ENCODE measurements at regions not wholly inside any gene's neighbourhood (a gene's known extent, or its start where the extent isn't known, plus 50 kb on each side); places are given as distances from the start of the nearest gene placed in this dataset.

GRCh38 chr5:29547236-29547865 is 1646.1 kb upstream of the CDH6 start:
- TF ChIP-seq CEBPB (IDR thresholded peaks at IDR 0.05), result no peak
- no peak for TF ChIP-seq TCF12 (IDR thresholded peaks at IDR 0.05; ENCODE audit: low read depth)
- no peak for TF ChIP-seq EGR1 (IDR thresholded peaks at IDR 0.05)
- no peak for TF ChIP-seq REST (IDR thresholded peaks at IDR 0.05; ENCODE audit: low read depth)
- TF ChIP-seq ZBTB7A (IDR thresholded peaks at IDR 0.05; ENCODE audit: low read depth), result no peak
- no peak for TF ChIP-seq EP300 (IDR thresholded peaks at IDR 0.05; ENCODE audit: borderline replicate concordance)
- no peak for TF ChIP-seq NFIC (IDR thresholded peaks at IDR 0.05)
- no peak for TF ChIP-seq RAD21 (IDR thresholded peaks at IDR 0.05; ENCODE audit: low read depth)
- no peak for TF ChIP-seq YY1 (IDR thresholded peaks at IDR 0.05; ENCODE audit: low read depth)
- TF ChIP-seq TEAD4 (IDR thresholded peaks at IDR 0.05), result no peak
- no peak for TF ChIP-seq CREB1 (IDR thresholded peaks at IDR 0.05; ENCODE audit: low read depth)

- TF ChIP-seq EP300 (IDR thresholded peaks at IDR 0.05; ENCODE audit: borderline replicate concordance) (no peak), MAX (IDR thresholded peaks at IDR 0.05) (no peak), RAD21 (IDR thresholded peaks at IDR 0.05; ENCODE audit: low read depth) (no peak), USF1 (IDR thresholded peaks at IDR 0.05) (no peak), TCF12 (IDR thresholded peaks at IDR 0.05; ENCODE audit: low read depth) (no peak), ZBTB7A (IDR thresholded peaks at IDR 0.05; ENCODE audit: low read depth) (no peak), YY1 (IDR thresholded peaks at IDR 0.05; ENCODE audit: low read depth) (no peak), TAF1 (IDR thresholded peaks at IDR 0.05; ENCODE audit: low read depth) (no peak), REST (IDR thresholded peaks at IDR 0.05; ENCODE audit: low read depth) (no peak)
These were observed 1650.0 kb upstream of the CDH6 start for GRCh38 chr5:29543501-29543900.

- no peak for TF ChIP-seq CEBPB (IDR thresholded peaks at IDR 0.05)
- TF ChIP-seq EP300 (IDR thresholded peaks at IDR 0.05; ENCODE audit: borderline replicate concordance), result no peak
- no peak for TF ChIP-seq TCF12 (IDR thresholded peaks at IDR 0.05; ENCODE audit: low read depth)
- no peak for TF ChIP-seq REST (IDR thresholded peaks at IDR 0.05; ENCODE audit: low read depth)
- no peak for TF ChIP-seq FOXM1 (IDR thresholded peaks at IDR 0.05; ENCODE audit: borderline replicate concordance, low read depth)
- no peak for TF ChIP-seq RAD21 (IDR thresholded peaks at IDR 0.05; ENCODE audit: low read depth)
- no peak for TF ChIP-seq YY1 (IDR thresholded peaks at IDR 0.05; ENCODE audit: low read depth)
- no peak for TF ChIP-seq TAF1 (IDR thresholded peaks at IDR 0.05; ENCODE audit: low read depth)
- no peak for TF ChIP-seq MAX (IDR thresholded peaks at IDR 0.05)
- no peak for TF ChIP-seq TEAD4 (IDR thresholded peaks at IDR 0.05)
- no peak for TF ChIP-seq USF1 (IDR thresholded peaks at IDR 0.05)
- TF ChIP-seq CREB1 (IDR thresholded peaks at IDR 0.05; ENCODE audit: low read depth), result no peak
- no peak for TF ChIP-seq EGR1 (IDR thresholded peaks at IDR 0.05)
- TF ChIP-seq ZBTB7A (IDR thresholded peaks at IDR 0.05; ENCODE audit: low read depth), result no peak
These were observed 1669.3 kb upstream of the CDH6 start for GRCh38 chr5:29524227-29524626.

- no peak for TF ChIP-seq RAD21 (IDR thresholded peaks at IDR 0.05; ENCODE audit: low read depth)
- TF ChIP-seq CREB1 (IDR thresholded peaks at IDR 0.05; ENCODE audit: low read depth), result no peak
- no peak for TF ChIP-seq REST (IDR thresholded peaks at IDR 0.05; ENCODE audit: low read depth)
- TF ChIP-seq EGR1 (IDR thresholded peaks at IDR 0.05), result no peak
- no peak for TF ChIP-seq TEAD4 (IDR thresholded peaks at IDR 0.05)
- no peak for TF ChIP-seq CEBPB (IDR thresholded peaks at IDR 0.05)
- TF ChIP-seq MAX (IDR thresholded peaks at IDR 0.05), result no peak
- TF ChIP-seq TCF12 (IDR thresholded peaks at IDR 0.05; ENCODE audit: low read depth), result no peak
- TF ChIP-seq YY1 (IDR thresholded peaks at IDR 0.05; ENCODE audit: low read depth), result no peak
- no peak for TF ChIP-seq EP300 (IDR thresholded peaks at IDR 0.05; ENCODE audit: borderline replicate concordance)
- no peak for TF ChIP-seq NFIC (IDR thresholded peaks at IDR 0.05)
- TF ChIP-seq USF1 (IDR thresholded peaks at IDR 0.05), result no peak
- no peak for TF ChIP-seq TAF1 (IDR thresholded peaks at IDR 0.05; ENCODE audit: low read depth)
- no peak for TF ChIP-seq FOXM1 (IDR thresholded peaks at IDR 0.05; ENCODE audit: borderline replicate concordance, low read depth)
- no peak for TF ChIP-seq ZBTB7A (IDR thresholded peaks at IDR 0.05; ENCODE audit: low read depth)
These were observed 1675.3 kb upstream of the CDH6 start for GRCh38 chr5:29518176-29518575.

Measured in Ishikawa (cell line).